Effector memory CD4-positive, alpha-beta T cell (primary cell): ENCODE measurements at regions not wholly inside any gene's neighbourhood (a gene's known extent, or its start where the extent isn't known, plus 50 kb on each side); places are given as distances from the start of the nearest gene placed in this dataset.

Experiments
- DNase-seq, 3 donors: peaks; one replicate each; pipeline ENCODE4 v3.0.0-alpha.2; 2020
- H3K27ac ChIP-seq: 2 replicates; pipeline ENCODE4 v1.7.0; 2013; ENCODE audit warnings: mild to moderate bottlenecking, low read length, moderate library complexity; ENCODE audit not compliant: insufficient read depth, poor library complexity, severe bottlenecking
- H3K27me3 ChIP-seq: replicated peaks from 2 replicates; pipeline ENCODE4 v1.7.0; 2013; ENCODE audit warnings: mild to moderate bottlenecking, low read length; ENCODE audit not compliant: insufficient read depth, control insufficient read depth, poor library complexity, severe bottlenecking
- H3K36me3 ChIP-seq: 2 replicates; pipeline ENCODE4 v1.7.0; 2013; ENCODE audit warnings: mild to moderate bottlenecking, low read length, moderate library complexity; ENCODE audit not compliant: control insufficient read depth, insufficient read depth
- H3K4me1 ChIP-seq: 2 replicates; pipeline ENCODE4 v1.7.0; 2013; ENCODE audit warnings: low read length, mild to moderate bottlenecking; ENCODE audit not compliant: control insufficient read depth, insufficient read depth, poor library complexity, severe bottlenecking
- H3K4me3 ChIP-seq: 2 replicates; pipeline ENCODE4 v1.7.0; 2013; ENCODE audit warnings: low read length, low read depth, mild to moderate bottlenecking; ENCODE audit not compliant: insufficient read depth, poor library complexity, severe bottlenecking
- H3K9me3 ChIP-seq: 2 replicates; pipeline ENCODE4 v1.7.0; 2013; ENCODE audit warnings: mild to moderate bottlenecking, low read length, moderate library complexity; ENCODE audit not compliant: control insufficient read depth

DNA sequence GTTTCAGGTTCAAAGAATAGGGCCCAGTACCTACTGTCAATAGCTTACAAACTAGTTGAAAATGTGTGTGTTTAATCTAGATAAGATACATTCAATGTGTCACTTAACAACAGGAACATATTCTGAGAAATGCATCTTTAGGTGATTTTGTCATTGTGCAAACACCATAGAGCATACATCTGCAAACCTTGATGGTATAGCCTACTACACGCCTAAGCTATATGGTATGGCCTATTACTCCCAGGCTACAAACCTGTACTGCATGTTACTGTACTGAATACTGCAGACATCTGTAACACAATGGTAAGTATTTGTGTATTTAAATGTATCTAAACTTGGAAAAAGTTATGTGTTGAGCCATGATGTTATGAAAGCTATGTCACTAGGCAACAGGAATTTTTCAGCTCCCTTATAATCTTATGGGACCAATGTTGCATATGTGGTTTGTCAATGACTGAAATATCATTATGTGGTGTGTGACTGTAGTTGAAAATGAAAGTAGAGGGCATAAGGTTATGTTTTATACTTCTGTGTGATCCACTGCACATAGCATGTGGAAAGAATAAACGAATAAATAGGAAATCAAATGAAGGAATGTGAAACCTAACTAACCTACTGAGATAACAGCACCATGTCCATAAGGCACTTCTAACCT lies 129.0 kb upstream of the CAMK1G start:
- no peak overlapping the region for H3K27ac ChIP-seq
- DNase-seq, result no peak
- H3K4me1 ChIP-seq, result no peaks in the 10 kb centered on the region
- no peaks in the 10 kb centered on the region for H3K27me3 ChIP-seq
- H3K36me3 ChIP-seq, result no peaks in the 10 kb centered on the region
- H3K4me3 ChIP-seq, result no peak overlapping the region
- no peaks in the 10 kb centered on the region for H3K9me3 ChIP-seq

DNA sequence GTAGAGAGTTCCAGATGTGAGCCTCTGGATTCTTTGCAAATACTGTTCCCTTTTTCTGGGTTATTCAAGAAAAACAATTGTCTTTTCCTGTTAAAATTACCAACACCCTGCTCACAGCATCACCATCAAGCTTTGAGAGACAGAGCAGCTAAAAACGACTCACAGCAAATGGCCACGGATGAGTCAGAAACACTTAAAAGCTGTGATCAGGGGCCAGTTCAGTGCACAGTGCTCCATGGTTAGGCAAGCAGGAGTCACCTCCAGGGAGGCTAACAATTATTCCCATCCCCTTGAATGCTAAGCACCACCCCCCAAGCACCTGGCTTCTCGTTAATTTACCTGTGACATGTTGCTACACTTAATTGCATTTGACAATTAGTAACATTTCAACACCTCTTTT lies 128.4 kb upstream of the CAMK1G start:
- Histone ChIP-seq H3K27me3 (no peaks in the 10 kb centered on the region), H3K4me3 (no peak overlapping the region), H3K9me3 (no peaks in the 10 kb centered on the region), H3K27ac (no peak overlapping the region), H3K4me1 (no peaks in the 10 kb centered on the region), H3K36me3 (no peaks in the 10 kb centered on the region)
- no peak for DNase-seq

GRCh38 chr1:209455661-209456358 lies 127.7 kb upstream of the CAMK1G start:
- no peaks in the 10 kb centered on the region for H3K4me1 ChIP-seq
- no peak overlapping the region for H3K4me3 ChIP-seq
- peaks cover under 1% of the 10 kb centered on the region for H3K9me3 ChIP-seq

DNA sequence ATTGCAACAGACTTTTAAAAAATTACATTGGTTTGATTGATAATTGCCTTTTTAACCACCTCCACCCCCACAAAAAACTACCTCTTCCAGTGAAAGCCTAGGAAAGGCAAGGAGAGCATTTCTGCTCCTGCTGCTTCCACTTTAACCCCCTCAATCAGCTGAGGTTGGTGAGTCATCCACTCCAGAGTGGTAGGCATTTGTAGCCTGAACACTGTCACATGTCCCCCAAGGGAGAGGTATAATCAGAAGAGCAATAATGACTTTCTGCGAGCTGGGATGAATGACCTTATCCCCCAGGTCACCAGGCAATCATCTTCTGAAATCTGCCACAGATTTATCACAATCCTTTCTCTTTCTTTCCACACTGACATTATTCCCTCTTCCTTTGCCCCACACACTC lies 126.6 kb upstream of the CAMK1G start:
- Histone ChIP-seq H3K9me3 (peaks cover 5% of the 10 kb centered on the region), H3K4me1 (no peaks in the 10 kb centered on the region), H3K27me3 (no peaks in the 10 kb centered on the region), H3K4me3 (no peak overlapping the region), H3K36me3 (no peaks in the 10 kb centered on the region), H3K27ac (no peak overlapping the region)
- DNase-seq, result no peak

More at GRCh38 chr1:209455661-209456358, 127.7 kb upstream of the CAMK1G start:
- no peak for DNase-seq
- H3K27me3 ChIP-seq, result no peaks in the 10 kb centered on the region
- H3K36me3 ChIP-seq, result no peaks in the 10 kb centered on the region
- no peak overlapping the region for H3K27ac ChIP-seq

DNA sequence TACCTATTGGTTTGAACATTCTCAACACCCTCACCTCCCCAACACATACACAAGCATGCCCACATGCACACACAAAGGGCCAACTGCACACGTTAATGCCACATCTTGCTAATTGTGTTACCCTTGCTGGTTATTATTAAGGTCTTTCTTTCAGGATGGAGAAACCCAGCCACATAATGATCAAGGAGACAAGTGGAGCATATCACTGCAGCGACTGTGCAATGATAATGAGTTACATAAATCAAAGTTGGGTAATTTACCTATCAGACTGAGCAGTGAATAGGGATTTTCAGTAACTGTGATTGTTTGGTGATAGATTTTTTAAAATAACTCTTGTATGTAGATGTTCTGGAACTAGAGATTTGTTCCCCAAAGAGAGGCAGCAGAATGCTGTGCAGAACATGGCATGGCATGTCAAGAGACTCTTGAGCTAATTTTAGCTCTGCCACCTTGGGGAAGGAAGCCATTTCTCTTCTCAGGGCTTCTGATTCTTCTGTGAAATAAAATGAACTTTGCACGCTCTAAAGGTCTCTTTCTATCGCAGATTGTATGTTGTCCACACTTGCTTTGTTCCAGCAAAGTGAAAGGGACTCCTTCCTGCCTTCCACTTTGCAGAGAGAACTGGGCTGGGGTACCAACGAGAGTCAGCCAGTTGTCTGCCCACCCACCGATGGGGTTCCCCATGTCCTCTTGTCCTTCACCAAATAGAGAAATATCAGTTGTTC lies 126.0 kb upstream of the CAMK1G start:
- no peak for DNase-seq
- peaks cover 5% of the 10 kb centered on the region for H3K9me3 ChIP-seq
- no peaks in the 10 kb centered on the region for H3K36me3 ChIP-seq
- H3K4me1 ChIP-seq, result no peaks in the 10 kb centered on the region
- no peaks in the 10 kb centered on the region for H3K27me3 ChIP-seq
- no peak overlapping the region for H3K4me3 ChIP-seq
- H3K27ac ChIP-seq, result no peak overlapping the region

GRCh38 chr1:209458921-209459320 lies 124.6 kb upstream of the CAMK1G start:
- Histone ChIP-seq H3K9me3 (peaks cover 5% of the 10 kb centered on the region), H3K27me3 (no peaks in the 10 kb centered on the region), H3K36me3 (no peaks in the 10 kb centered on the region), H3K4me1 (no peaks in the 10 kb centered on the region), H3K27ac (no peak overlapping the region), H3K4me3 (no peak overlapping the region)
- no peak for DNase-seq

GRCh38 chr1:209461168-209461567 lies 122.3 kb upstream of the CAMK1G start:
- Histone ChIP-seq H3K27ac (no peak overlapping the region), H3K4me3 (no peak overlapping the region), H3K4me1 (no peaks in the 10 kb centered on the region), H3K9me3 (peaks cover 5% of the 10 kb centered on the region), H3K27me3 (no peaks in the 10 kb centered on the region), H3K36me3 (no peaks in the 10 kb centered on the region)
- DNase-seq, result no peak

GRCh38 chr1:209462433-209462832 lies 121.1 kb upstream of the CAMK1G start:
- no peak for DNase-seq

DNA sequence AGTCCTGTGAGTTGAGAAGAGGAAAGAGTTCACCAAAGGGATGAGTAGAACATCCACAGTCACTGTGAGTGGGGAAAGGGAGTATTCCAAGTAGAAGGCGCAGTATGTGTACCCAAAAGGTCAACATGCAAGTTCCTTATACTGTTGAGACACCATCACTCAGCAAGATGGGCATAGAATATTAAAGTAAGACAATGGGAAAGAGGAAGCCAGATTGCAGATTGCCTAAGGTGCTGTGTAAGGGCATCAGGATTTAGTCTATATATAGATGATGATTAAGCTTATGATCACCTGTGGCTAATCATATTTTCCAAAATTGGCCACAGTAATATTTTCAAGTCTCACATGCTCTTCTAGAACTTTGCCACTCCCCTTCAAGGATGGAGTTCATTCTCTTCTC lies 120.1 kb upstream of the CAMK1G start:
- H3K4me1 ChIP-seq, result no peaks in the 10 kb centered on the region
- no peaks in the 10 kb centered on the region for H3K36me3 ChIP-seq
- H3K9me3 ChIP-seq, result peaks cover 5% of the 10 kb centered on the region
- no peaks in the 10 kb centered on the region for H3K27me3 ChIP-seq
- no peak overlapping the region for H3K4me3 ChIP-seq
- no peak for DNase-seq
- no peak overlapping the region for H3K27ac ChIP-seq

More at GRCh38 chr1:209462433-209462832, 121.1 kb upstream of the CAMK1G start:
- H3K27me3 ChIP-seq, result no peaks in the 10 kb centered on the region
- no peaks in the 10 kb centered on the region for H3K36me3 ChIP-seq
- no peak overlapping the region for H3K4me3 ChIP-seq
- H3K9me3 ChIP-seq, result peaks cover 5% of the 10 kb centered on the region
- H3K27ac ChIP-seq, result no peak overlapping the region
- no peaks in the 10 kb centered on the region for H3K4me1 ChIP-seq

GRCh38 chr1:209473025-209473424 lies 110.5 kb upstream of the CAMK1G start:
- Histone ChIP-seq H3K27ac (no peak overlapping the region), H3K27me3 (no peaks in the 10 kb centered on the region), H3K4me3 (no peak overlapping the region), H3K4me1 (no peaks in the 10 kb centered on the region), H3K9me3 (no peaks in the 10 kb centered on the region), H3K36me3 (no peaks in the 10 kb centered on the region)
- no peak for DNase-seq
